Left renal cortex interstitium (tissue), 4 donors: ENCODE measurements at regions not wholly inside any gene's neighbourhood (a gene's known extent, or its start where the extent isn't known, plus 50 kb on each side); places are given as distances from the start of the nearest gene placed in this dataset.

Experiments used
- DNase-seq, 4 donors: peaks; one replicate each; pipeline ENCODE4 v3.0.0-alpha.2; 2013; ENCODE audit warnings: low read depth in 4 of 4, low spot score in 2 of 4, missing footprints in 1 of 4

DNA sequence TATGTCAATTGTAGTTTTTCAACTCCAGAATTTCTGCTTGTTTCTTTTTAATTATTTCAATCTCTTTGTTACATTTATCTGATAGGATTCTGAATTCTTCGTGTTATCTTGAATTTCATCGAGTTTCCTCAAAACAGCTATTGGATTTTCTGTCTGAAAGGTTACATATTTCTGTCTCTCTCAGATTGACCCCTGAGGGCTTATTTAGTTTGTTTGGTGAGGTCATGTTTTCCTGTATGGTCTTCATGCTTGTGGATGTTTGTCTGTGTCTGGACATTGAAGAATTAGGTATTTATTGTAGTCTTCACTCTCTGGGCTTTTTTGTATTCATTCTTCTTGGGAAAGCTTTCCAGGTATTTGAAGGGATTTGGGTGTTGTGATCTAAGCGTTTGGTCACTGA, 85.6 kb downstream of the SNAPC1 start:
- no peak for DNase-seq

DNA sequence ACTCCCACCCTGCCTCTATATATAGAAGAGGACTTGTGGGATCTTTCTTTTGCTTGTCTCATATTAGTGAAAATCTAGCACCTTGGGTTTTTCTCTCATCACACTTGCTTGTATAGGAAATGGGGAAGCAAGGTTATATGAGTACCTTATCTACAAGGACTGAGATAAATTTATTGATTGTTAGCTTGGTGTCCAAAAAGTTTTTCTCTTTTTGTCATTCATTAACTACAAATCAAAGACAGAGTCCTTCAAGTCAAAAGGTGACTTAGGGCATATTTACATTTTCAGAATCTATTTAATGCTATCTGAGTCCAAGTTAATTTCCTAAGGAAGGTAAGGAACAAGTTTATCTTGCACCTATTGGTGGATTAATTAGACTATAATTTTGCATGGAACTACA, 92.7 kb downstream of the SNAPC1 start:
- no peak for DNase-seq

DNA sequence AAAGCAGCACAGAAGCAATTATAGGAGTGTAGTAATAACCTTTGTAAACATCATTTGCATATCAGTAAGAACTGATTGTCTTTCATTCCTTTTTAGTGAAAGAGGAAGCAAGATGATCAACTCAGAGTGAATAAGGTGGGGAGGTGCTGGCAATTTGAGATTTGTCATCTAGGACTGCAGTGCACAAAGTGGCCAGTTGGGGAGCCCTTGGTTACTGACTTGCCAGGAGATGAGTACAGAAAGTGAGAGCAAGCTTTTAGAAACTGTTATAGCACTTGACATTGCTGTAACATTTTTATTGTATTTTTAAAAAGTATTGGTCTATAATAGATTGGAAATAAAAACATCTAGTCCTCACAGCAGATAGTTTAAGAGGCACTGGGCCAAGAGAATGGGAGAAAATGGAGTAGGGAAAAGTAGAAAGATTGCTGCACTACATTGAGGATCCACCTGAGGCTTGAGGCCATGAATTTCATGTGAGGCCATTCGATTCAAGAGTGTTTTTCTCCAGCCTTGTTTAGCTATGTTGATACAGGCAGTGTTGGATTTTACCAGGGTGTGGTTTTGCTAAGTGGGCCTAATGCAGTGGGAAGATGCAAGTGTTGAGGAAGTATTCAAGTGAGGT, 98.2 kb downstream of the SNAPC1 start:
- DNase-seq: no peak

DNA sequence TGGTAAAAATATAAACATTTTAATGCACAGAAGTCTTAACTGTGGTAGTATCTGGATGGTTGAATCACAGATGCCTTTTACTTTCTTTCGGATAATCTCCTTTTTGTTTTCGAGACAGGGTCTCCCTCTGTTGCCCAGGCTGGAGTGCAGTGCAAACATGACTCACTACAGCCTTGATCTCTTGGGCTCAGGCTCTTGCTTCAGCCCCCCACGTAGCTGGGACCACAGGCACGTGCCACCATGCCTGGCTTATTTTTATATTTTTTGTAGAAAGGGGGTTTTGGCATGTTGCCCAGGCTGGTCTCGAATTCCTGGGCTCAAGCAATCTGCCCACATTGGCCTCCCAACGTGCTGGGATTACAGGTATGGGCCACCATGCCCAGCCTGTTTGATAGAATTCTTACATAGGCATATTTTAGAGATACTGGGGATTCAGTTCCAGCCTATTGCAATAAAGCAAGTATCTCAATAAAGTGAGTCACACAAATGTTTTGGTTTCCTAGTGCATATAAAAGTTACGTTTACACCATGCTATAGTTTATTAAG, 99.2 kb downstream of the SNAPC1 start:
- no peak for DNase-seq

DNA sequence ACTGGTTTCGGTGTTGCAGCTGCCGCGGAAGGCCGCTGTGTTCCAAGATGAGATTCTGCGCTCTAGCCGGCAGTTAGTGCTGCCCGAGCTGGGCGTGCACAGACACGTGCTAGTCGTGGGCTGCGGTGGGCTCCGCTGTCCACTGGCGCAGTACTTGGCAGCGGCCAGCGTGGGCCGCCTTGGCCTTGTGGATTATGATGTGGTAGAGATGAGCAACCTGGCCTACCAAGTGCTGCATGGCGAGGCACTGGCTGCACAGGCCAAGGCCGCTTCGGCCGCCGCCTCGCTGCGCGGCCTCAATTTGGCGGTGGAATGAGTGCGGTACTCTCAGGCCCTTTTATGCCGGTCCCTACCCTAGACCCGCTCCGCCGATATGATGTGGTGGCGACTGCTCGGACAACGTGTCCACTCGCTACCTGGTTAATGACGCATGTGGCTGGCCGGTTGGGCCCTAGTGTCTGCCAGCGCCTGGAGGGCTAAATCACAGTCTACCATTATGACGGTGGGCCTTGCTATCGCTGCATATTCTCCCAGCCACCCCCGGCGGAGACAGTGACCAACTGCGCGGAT, 102.2 kb downstream of the SNAPC1 start:
- DNase-seq: no peak

DNA sequence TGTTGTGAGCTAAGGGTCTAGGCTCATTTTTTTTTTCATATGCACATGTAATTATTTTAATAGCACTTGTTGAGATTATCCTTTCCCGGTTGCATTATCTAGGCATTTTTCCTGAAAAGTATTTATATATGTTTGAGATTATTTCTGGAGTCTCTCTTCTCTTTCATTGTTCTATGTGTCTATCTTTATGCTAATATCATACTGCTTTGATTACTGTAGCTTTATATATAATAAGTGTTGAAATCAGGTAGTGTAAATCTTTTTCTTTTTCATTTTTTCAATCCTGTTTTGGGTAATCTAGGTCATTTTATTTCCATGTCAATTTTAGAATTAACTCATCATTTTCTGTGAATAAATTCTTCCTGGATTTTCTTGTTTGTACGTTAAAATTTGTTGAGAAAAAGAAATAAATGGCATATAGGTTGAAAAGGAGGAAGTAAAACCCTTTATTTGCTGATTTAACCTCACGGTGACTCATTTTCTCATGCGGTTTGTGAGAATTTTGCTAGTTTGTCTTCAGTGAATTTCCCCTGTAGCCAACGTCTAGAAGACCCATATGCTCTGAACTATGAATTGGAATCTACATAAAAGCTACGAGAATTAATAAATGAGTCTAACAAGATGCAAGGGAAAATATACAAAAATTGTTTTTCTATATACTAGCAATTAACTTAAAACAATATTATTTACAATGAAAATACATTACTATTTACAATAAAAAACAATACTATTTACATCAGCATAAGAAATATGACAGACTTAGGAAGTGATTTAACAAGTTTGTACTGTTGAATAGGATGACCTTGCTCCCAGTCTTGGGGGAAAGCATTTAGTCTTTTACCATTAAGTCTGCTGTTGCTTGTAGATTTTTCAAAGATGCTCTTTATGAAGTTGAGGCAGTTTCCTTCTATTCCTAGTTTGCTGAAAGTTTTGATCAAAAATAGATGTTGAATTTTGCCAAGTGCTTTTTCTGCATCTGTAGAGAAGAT, 105.0 kb downstream of the SNAPC1 start:
- no peak for DNase-seq

DNA sequence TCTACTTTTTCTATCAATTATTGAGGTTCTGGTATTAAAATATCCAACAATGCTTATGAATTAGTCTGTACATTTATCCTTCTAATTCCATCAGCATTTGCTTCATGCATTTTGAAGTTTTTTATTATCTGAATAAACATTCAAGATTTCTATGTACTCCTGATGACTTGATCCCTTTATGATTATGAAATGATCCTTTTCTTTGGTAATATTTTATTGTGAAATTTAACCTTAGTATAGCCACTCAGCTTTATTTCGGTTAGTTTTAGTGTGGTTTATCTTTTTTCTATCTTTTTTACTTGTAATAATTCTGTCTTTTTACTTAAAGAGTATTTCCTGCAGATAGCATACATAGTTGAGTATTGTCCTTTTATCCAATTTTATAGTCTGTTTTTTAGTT, 106.6 kb downstream of the SNAPC1 start:
- no peak for DNase-seq

DNA sequence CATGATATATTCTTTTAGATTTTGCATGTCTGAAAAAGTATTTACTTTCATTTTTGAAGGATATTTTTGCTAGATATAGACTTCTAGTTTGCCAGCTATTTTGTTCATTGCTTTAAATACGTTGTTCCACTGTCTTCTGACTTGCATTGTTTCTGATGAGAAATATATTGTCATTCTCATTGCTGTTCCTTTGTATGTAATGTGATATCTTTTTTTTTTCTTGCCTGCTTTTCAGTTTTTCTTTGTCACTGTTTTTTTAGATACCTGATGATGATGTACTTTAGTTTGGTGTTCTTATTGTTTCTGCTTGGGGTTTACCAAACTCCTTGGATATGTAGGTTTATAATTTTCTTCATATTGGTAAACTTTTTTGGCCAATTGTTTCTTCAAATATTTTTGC, 107.9 kb downstream of the SNAPC1 start:
- DNase-seq: no peak

DNA sequence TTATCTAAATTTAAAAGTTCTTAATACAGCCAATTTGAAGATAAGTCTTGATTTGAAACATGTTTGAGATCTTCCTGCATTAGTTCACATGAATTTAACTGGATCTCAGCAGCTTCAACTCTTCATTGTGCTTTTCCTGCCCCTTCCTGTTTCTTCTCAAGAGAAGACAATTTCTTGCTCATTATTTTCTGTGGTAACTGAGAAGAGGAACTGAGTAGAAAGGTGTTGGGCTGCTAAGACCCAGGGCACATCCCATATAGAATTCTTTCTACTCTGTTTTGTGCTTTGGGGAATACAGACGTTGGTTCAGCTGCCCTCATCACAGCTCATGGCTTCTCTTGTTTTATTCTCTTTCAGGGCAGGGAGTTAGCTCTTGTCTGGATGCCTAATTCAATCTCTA, 110.2 kb downstream of the SNAPC1 start:
- no peak for DNase-seq

DNA sequence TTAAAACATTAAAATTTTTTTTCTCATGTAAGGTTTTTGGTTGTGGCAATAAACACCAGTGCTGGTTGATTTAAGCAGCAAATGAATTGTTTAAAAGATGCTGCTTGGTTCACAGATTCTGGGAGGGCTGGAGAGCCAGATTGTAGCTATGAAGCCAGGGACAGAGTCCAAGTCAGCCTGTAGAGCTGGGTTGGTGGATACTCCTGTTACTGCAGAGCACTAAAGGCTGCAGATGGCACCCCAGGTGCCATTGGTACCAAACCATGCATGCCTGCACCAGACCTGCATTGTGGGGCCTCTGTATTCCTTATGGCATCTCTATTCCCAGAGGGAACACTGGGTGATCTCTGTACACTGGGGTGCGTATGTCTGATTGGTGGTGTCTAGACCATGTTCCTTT, 113.3 kb downstream of the SNAPC1 start:
- no peak for DNase-seq

DNA sequence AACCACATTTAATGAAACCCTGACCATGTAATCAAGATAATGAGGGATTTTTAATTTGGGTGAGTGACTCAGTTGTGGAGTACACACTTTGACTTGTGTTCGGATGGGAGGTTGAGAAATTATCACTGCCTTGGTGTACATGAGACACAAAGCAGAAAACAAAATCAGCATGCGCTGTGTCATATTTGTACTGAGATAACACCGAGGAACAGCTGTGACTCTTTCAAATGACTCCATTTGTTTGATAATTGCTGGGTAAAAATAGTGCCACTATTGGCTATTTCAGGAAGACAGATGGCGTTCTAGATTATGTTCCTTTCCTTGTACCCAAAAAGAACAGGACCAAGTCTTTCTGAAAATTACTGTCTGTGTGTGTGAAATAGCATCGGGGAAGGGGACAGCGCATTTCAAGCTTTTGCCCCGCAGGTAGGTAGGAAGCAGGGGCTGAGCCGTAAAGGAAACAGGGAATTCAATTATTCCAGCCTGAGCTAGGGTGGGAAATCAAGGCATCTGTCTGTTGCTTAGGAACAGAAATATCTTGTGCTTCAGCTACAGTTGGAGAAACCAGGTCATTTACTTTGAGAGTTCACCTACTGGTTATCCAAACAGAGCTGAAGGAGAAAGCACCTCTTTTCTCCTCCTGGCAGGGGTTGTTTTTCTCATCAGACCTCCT, 114.3 kb downstream of the SNAPC1 start:
- peak in 1 of 4 donors; percentile 3 for DNase-seq

GRCh38 chr14:61877035-61877390, 114.8 kb downstream of the SNAPC1 start:
- no peak for DNase-seq

DNA sequence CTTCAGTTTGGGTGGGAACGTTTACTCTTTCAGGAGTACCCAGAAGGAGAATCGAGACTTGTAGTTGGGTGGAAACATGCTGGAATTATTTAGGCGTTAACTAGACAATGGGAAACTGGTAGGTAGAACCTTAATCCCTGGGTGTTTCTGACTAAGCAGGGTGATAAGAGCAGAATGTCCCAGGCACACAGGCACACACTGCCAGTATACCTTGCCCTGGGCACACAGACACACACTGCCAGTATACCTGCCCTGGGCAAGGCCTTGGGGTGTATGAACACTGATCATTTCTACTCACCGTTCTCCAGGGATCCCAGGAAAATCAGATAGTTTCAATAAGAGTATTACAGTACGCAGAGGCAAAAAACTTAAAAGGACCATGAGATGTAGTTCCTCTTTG, 115.5 kb downstream of the SNAPC1 start:
- DNase-seq: no peak

- no peak for DNase-seq
These were observed 116.7 kb downstream of the SNAPC1 start for GRCh38 chr14:61878931-61879330.

DNA sequence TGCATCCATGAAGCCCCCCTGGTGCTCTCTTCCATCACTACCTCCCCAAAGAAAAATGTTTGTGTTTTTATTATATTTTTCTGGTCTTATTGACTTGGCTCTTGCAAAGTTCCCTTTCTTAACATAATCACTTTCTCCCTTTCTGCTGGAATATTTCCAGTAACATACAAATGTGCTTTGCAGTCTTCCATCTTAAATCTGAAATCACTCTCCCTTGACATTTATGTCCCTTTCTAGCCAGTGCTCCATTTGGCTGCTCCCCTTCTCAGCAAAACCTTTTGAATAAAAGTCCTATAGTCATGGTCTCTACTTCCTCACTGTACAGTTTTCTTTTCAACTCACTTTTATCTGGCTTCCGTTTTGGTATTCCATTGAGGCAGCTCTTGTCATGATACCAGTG, 118.8 kb downstream of the SNAPC1 start:
- DNase-seq: no peak

- no peak for DNase-seq
These were observed 122.5 kb downstream of the SNAPC1 start for GRCh38 chr14:61884711-61885110.

DNA sequence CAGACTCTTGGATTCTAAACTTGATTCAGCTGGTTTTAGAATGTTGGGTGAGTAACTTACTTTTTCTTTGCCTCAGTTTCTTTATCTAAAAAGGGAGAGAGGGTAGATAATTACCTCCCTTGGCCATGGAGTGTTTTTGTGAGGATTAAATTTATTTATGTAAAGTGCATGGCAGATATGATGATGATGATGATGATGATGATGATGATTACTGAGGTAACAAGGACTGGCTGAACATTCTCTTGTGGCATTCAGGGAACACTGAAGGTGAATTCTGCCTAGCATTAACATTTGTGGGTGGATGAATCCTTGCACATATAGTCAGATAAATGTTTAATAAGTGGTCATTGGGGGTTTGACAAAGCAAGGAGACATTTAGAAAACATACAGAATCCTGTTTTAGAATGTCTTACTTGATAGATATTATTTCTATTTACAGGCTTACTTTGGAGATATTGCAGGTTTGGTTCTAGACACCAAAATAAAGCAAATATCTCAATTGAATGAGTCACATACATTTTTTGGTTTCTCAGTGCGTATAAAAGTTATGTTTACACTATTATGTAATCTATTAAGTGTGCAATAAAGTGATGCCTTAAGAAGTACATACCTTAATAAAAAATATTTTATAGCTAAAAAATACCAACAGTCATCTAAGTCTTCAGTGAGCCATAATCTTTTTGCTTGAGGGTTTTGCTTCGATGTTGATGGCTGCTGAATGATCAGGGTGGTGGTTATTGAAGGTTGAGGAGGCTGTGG, 123.2 kb downstream of the SNAPC1 start:
- DNase-seq: no peak

DNA sequence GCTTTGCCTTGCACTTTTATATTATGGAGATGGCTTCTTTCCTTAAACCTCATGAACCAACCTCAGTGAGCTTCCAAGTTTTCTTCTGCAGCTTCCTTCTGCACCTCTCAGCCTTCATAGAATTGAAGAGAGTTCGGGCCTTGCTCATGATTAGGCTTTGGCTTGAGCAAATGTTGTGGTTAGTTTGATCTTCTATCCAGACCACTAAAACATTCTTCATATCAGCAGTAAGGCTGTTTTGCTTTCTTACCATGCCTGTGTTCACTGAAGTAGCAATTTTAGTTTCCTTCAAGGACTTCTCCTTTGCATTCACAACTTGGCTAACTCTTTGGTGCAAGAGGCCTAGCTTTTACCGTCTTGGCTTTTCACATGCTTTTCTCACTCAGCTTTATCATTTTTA, 125.4 kb downstream of the SNAPC1 start:
- DNase-seq: no peak

DNA sequence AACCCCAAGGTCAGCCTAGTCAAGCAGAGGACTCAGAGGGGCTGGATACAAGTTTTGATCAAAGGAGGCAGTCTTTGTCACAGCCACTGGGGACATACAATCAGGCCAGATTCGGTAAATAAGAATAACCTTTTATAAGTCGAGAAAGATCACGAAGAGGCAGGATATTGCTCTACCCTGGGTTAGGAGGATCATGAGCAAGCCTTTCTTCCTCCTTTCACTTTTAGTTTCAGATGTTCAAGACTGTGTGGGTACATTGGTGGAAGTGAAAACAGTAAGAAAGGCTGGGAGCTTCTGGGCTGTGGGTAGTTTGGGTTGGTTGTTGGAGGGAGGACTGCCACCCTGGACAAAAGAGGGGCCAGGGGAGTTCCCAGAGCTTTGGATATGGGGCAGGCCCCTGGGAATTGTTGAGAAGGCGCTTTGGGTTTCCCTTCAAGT, 127.7 kb downstream of the SNAPC1 start:
- DNase-seq: no peak

- DNase-seq: no peak
These were observed 128.9 kb downstream of the SNAPC1 start for GRCh38 chr14:61891170-61891569.
